OCI-LY7 (cell line): ENCODE measurements at regions not wholly inside any gene's neighbourhood (a gene's known extent, or its start where the extent isn't known, plus 50 kb on each side); places are given as distances from the start of the nearest gene placed in this dataset.

Experiments used
- BruUV-seq: library from RNA; stranded (reverse); fragments of 400-500 nt; replicated peaks from 2 replicates; lab custom pipeline; 2021; lab: Mats Ljungman, UMichigan
- CTCF ChIA-PET: fragments of 300-600 bp; sonication (Branson Sonifier 250); formaldehyde crosslinking; loops from one replicate; lab custom pipeline; 2022; ENCODE audit warnings: antibody characterized with exemption; ENCODE audit not compliant: unreplicated experiment; lab: Charles Lee
- POLR2A ChIA-PET: fragments of 300-600 bp; sonication (Branson Sonifier 250); formaldehyde crosslinking; loops from one replicate; lab custom pipeline; 2022; ENCODE audit warnings: antibody characterized with exemption; lab: Charles Lee
- DNase-seq: peaks from one replicate; pipeline ENCODE4 v3.0.0-alpha.2; 2015; ENCODE audit warnings: low spot score
- H2AFZ ChIP-seq: fragments of 200-600 bp; sonication (generic), shearing (Covaris generic); 2 replicates; pipeline ENCODE4 v1.6.1; 2014; ENCODE audit warnings: mild to moderate bottlenecking, antibody characterized with exemption, low read length, moderate library complexity
- H3K27ac ChIP-seq: fragments of 200-600 bp; sonication (generic); 2 replicates; pipeline ENCODE4 v1.5.1; 2014; ENCODE audit warnings: mixed run types, low read depth, mild to moderate bottlenecking, moderate library complexity, low read length, inconsistent platforms; ENCODE audit not compliant: poor library complexity, severe bottlenecking
- H3K36me3 ChIP-seq: fragments of 200-600 bp; sonication (generic); 2 replicates; pipeline ENCODE4 v1.6.1; 2014; ENCODE audit warnings: mild to moderate bottlenecking, antibody characterized with exemption, low read length, moderate library complexity, mixed read lengths; ENCODE audit not compliant: insufficient read depth
- H3K4me1 ChIP-seq: fragments of 200-600 bp; sonication (generic); 2 replicates; pipeline ENCODE4 v1.5.1; 2014; ENCODE audit warnings: mild to moderate bottlenecking, low read length; ENCODE audit not compliant: insufficient read depth, poor library complexity, severe bottlenecking
- H3K4me2 ChIP-seq: fragments of 200-600 bp; sonication (generic); 2 replicates; pipeline ENCODE4 v1.6.1; 2014; ENCODE audit warnings: mild to moderate bottlenecking, low read length
- H3K4me3 ChIP-seq: fragments of 200-600 bp; sonication (generic); 2 replicates; pipeline ENCODE4 v1.5.1; 2014; ENCODE audit warnings: mild to moderate bottlenecking, low read depth, low read length; ENCODE audit not compliant: poor library complexity, severe bottlenecking
- H3K79me2 ChIP-seq: fragments of 200-600 bp; sonication (generic); 2 replicates; pipeline ENCODE4 v1.6.1; 2016; ENCODE audit warnings: low read depth, mild to moderate bottlenecking, low read length, moderate library complexity, mixed read lengths; ENCODE audit not compliant: insufficient read depth
- H3K9me2 ChIP-seq: fragments of 200-600 bp; sonication (generic); 2 replicates; pipeline ENCODE4 v1.6.1; 2016; ENCODE audit warnings: mild to moderate bottlenecking, low read length, mixed read lengths; ENCODE audit not compliant: insufficient read depth
- H3K9me3 ChIP-seq: fragments of 200-600 bp; sonication (generic); 2 replicates; pipeline ENCODE4 v1.6.1; 2014; ENCODE audit warnings: mild to moderate bottlenecking, mixed run types, low read length, mixed read lengths
- H4K20me1 ChIP-seq: fragments of 200-600 bp; sonication (generic); 2 replicates; pipeline ENCODE4 v1.6.1; 2014; ENCODE audit warnings: mild to moderate bottlenecking, antibody characterized with exemption, low read length, moderate library complexity, mixed read lengths; ENCODE audit not compliant: insufficient read depth
- EZH2phosphoT487 ChIP-seq: fragments of 200-600 bp; sonication (generic); IDR thresholded peaks from 2 replicates; pipeline ENCODE4 v1.6.1; 2018; ENCODE audit warnings: low read depth, borderline replicate concordance, mild to moderate bottlenecking, mixed run types, antibody characterized with exemption, low read length, moderate library complexity, mixed read lengths
- intact Hi-C: fragments of 100-400 bp; cut with micrococcal nuclease; formaldehyde crosslinking; loops from one replicate; pipeline ENCODE4 v1.10.0; 2022; ENCODE audit not compliant: unreplicated experiment
- TF ChIP-seq, protein P1 (sequence below): fragments of 200-600 bp; sonication (generic); conservative IDR thresholded peaks from 2 replicates; pipeline ENCODE4 v1.5.1; 2014; ENCODE audit warnings: mild to moderate bottlenecking, antibody characterized with exemption, low read length, moderate library complexity, mixed read lengths

DNA sequence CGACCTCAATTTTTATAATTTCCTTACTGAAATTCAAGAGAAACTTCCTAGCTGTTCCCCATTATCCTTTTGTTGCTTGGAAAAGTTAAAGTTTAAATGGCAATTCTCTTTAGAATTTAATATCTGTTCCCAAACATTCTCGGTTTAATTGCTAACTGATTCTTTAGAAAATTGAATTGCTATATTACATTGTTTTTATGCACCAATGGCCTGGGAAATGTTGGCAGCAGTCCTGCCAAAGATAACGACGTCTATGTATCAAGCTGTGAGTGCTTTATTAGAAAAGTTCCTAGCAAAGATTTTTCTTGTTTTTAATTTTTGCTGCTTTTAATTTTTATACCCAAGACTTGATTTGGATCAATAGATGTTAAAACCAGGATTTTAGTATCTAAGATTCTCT lies 167.8 kb upstream of the HDAC4 start:
- BruUV-seq: no TSS peak
- no peak overlapping the region for H3K4me3 ChIP-seq
- H3K27ac ChIP-seq: no peak overlapping the region
- no peaks in the 10 kb centered on the region for H3K79me2 ChIP-seq
- no peak overlapping the region for H2AFZ ChIP-seq
- no peak for DNase-seq
- no peak overlapping the region for H3K4me2 ChIP-seq
- ChIA-PET CTCF (no interaction called here), POLR2A (no interaction called here)
- H3K36me3 ChIP-seq: no peaks in the 10 kb centered on the region
- H4K20me1 ChIP-seq: no peaks in the 10 kb centered on the region
- intact Hi-C loops: no loop called here
- no peaks in the 10 kb centered on the region for H3K9me3 ChIP-seq
- H3K9me2 ChIP-seq: no peaks in the 10 kb centered on the region
- H3K4me1 ChIP-seq: no peaks in the 10 kb centered on the region
- TF ChIP-seq, protein P1, sequence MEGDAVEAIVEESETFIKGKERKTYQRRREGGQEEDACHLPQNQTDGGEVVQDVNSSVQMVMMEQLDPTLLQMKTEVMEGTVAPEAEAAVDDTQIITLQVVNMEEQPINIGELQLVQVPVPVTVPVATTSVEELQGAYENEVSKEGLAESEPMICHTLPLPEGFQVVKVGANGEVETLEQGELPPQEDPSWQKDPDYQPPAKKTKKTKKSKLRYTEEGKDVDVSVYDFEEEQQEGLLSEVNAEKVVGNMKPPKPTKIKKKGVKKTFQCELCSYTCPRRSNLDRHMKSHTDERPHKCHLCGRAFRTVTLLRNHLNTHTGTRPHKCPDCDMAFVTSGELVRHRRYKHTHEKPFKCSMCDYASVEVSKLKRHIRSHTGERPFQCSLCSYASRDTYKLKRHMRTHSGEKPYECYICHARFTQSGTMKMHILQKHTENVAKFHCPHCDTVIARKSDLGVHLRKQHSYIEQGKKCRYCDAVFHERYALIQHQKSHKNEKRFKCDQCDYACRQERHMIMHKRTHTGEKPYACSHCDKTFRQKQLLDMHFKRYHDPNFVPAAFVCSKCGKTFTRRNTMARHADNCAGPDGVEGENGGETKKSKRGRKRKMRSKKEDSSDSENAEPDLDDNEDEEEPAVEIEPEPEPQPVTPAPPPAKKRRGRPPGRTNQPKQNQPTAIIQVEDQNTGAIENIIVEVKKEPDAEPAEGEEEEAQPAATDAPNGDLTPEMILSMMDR: no peak
- no peak for TF ChIP-seq EZH2phosphoT487

DNA sequence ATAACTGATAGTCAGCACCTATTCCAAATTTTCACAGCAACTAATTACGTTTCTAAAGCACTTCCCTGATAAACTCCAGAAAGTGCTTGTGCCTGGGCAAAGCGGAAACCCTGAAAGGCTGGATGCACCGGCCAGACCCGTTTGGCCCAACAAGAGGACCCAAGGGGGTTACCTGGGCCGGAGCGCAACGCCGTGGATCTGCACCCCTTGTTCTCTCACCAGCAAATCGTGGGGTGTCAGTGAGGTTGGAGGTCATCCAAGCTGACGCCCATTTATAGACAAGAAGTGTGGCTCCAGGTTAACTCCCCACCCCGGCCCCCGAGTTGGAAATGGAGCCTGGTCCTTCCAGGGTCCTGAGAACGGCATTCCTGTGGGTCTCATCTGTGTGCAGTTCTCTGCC lies 167.0 kb upstream of the HDAC4 start:
- CTCF ChIA-PET: no interaction called here
- H3K4me1 ChIP-seq: no peaks in the 10 kb centered on the region
- H3K4me3 ChIP-seq: no peak overlapping the region
- H3K4me2 ChIP-seq: no peak overlapping the region
- intact Hi-C loops: no loop called here
- no peaks in the 10 kb centered on the region for H3K9me3 ChIP-seq
- H3K9me2 ChIP-seq: no peaks in the 10 kb centered on the region
- no peak overlapping the region for H2AFZ ChIP-seq
- no peak for TF ChIP-seq EZH2phosphoT487
- TF ChIP-seq, protein P1: no peak
- no TSS peak for BruUV-seq
- H3K36me3 ChIP-seq: no peaks in the 10 kb centered on the region
- no peak for DNase-seq
- H3K27ac ChIP-seq: no peak overlapping the region
- H3K79me2 ChIP-seq: no peaks in the 10 kb centered on the region
- POLR2A ChIA-PET: interaction anchor here (0.6 kb wide), 1 partner anchor 155 kb away, joined by 3 read pairs; no protein-coding TSS in a partner anchor
- H4K20me1 ChIP-seq: no peaks in the 10 kb centered on the region

DNA sequence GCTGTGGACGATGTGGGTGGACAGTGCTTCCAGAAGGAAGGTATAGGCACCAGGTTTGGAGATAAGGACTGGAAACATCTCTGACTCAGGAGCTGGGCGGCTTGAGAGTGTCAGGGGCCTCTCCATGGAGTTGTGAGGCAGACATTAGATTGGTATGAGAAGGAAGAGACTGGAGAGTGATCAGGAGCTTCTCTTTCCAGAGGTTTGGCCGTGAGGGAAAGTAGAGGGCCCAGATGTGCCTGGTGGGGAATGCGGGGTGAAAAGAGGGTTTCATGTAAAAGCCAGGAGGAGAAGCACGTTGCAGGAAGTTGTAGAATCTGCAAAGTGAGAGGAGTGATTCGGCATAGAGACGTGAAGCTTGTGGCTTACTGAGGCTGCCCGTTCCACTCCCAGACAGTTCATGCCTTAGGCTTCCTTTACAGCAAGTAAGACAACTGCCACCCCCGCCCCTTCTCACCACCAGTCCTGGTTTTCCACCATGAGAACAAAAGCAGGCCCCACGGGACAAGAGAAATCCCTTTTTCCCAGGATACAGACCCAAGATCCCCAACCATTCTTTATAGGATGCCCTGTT lies 166.3 kb upstream of the HDAC4 start:
- Histone ChIP-seq H3K36me3 (no peaks in the 10 kb centered on the region), H4K20me1 (no peaks in the 10 kb centered on the region), H3K9me3 (no peaks in the 10 kb centered on the region), H3K9me2 (no peaks in the 10 kb centered on the region), H3K4me1 (no peaks in the 10 kb centered on the region), H3K79me2 (no peaks in the 10 kb centered on the region), H2AFZ (no peak overlapping the region), H3K27ac (no peak overlapping the region), H3K4me2 (no peak overlapping the region), H3K4me3 (no peak overlapping the region)
- TF ChIP-seq EZH2phosphoT487: no peak
- TF ChIP-seq, protein P1: no peak
- DNase-seq: no peak
- intact Hi-C loops: no loop called here
- ChIA-PET CTCF (no interaction called here), POLR2A (interaction anchor here (0.6 kb wide), 1 partner anchor 155 kb away, joined by 3 read pairs; no protein-coding TSS in a partner anchor)
- BruUV-seq: no TSS peak
